Naive thymus-derived CD4-positive, alpha-beta T cell (primary cell): ENCODE measurements at regions not wholly inside any gene's neighbourhood (a gene's known extent, or its start where the extent isn't known, plus 50 kb on each side); places are given as distances from the start of the nearest gene placed in this dataset.

Source experiments
- ATAC-seq: fragments of 150-1000 bp; cut with Tn5 transposase; 2 replicates; pipeline ENCODE4 v1.10.0; 2021; ENCODE audit warnings: mild to moderate bottlenecking, moderate library complexity
- CTCF ChIA-PET: fragments of 350-600 bp; sonication (Branson Sonifier 250); formaldehyde crosslinking; loops from one replicate; lab custom pipeline; 2021; ENCODE audit warnings: antibody characterized with exemption; lab: Charles Lee
- POLR2A ChIA-PET: fragments of 350-600 bp; sonication (Branson Sonifier 250); formaldehyde crosslinking; loops from one replicate; lab custom pipeline; 2021; ENCODE audit warnings: antibody characterized with exemption, inconsistent platforms; lab: Charles Lee
- DNase-seq, 9 donors: peaks; one replicate each; pipeline versions ENCODE4 v3.0.0 to v3.0.0-alpha.2; 2020 to 2022; ENCODE audit warnings: mixed read lengths in 1 of 9
- H3K27ac ChIP-seq: one replicate; pipeline ENCODE4 v1.7.0; 2013; ENCODE audit warnings: mild to moderate bottlenecking, low read depth, low read length, moderate library complexity
- H3K27me3 ChIP-seq, 2 donors: one replicate each; pipeline ENCODE4 v1.7.0; 2013; ENCODE audit warnings: low read length in 2 of 2, mild to moderate bottlenecking in 2 of 2, moderate library complexity in 2 of 2; ENCODE audit not compliant: control insufficient read depth in 2 of 2, insufficient read depth in 2 of 2
- H3K36me3 ChIP-seq, 3 experiments: 1 replicate in 2 of 3; 2 replicates in 1 of 3; pipeline ENCODE4 v1.7.0; 2013; ENCODE audit warnings: low read length in 3 of 3, mild to moderate bottlenecking in 3 of 3, moderate library complexity in 1 of 3; ENCODE audit not compliant: insufficient read depth in 3 of 3, control insufficient read depth in 2 of 3
- H3K4me1 ChIP-seq, 2 donors: one replicate each; pipeline ENCODE4 v1.7.0; 2013; ENCODE audit warnings: low read length in 2 of 2, mild to moderate bottlenecking in 2 of 2, moderate library complexity in 1 of 2; ENCODE audit not compliant: control insufficient read depth in 2 of 2, insufficient read depth in 2 of 2
- H3K4me3 ChIP-seq: 2 replicates; pipeline ENCODE4 v1.7.0; 2013; ENCODE audit warnings: mild to moderate bottlenecking, low read length
- H3K9me3 ChIP-seq, 3 experiments: 1 replicate in 2 of 3; 2 replicates in 1 of 3; pipeline ENCODE4 v1.7.0; 2013; ENCODE audit warnings: low read length in 3 of 3; ENCODE audit not compliant: control insufficient read depth in 2 of 3
- H3K27ac Mint-ChIP-seq, 9 donors: one replicate each; pipeline ENCODE4 v1.8.0; 2020 to 2022; ENCODE audit warnings: mixed read lengths in 9 of 9, mild to moderate bottlenecking in 8 of 9, moderate library complexity in 5 of 9, inconsistent platforms in 2 of 9
- H3K27me3 Mint-ChIP-seq, 5 donors: one replicate each; pipeline ENCODE4 v1.8.0; 2021 to 2022; ENCODE audit warnings: mixed read lengths in 5 of 5, mild to moderate bottlenecking in 1 of 5
- H3K36me3 Mint-ChIP-seq, 5 donors: one replicate each; pipeline ENCODE4 v1.8.0; 2020 to 2022; ENCODE audit warnings: mixed read lengths in 5 of 5, mild to moderate bottlenecking in 3 of 5, inconsistent platforms in 1 of 5
- H3K4me1 Mint-ChIP-seq, 7 donors: one replicate each; pipeline ENCODE4 v1.8.0; 2020 to 2022; ENCODE audit warnings: mixed read lengths in 7 of 7, mild to moderate bottlenecking in 3 of 7, inconsistent platforms in 1 of 7
- H3K4me3 Mint-ChIP-seq, 10 donors: one replicate each; pipeline ENCODE4 v1.8.0; 2020 to 2022; ENCODE audit warnings: mild to moderate bottlenecking in 10 of 10, mixed read lengths in 10 of 10, moderate library complexity in 6 of 10, inconsistent platforms in 2 of 10
- H3K9me3 Mint-ChIP-seq, 11 donors: one replicate each; pipeline ENCODE4 v1.8.0; 2020 to 2022; ENCODE audit warnings: mixed read lengths in 11 of 11, mild to moderate bottlenecking in 4 of 11, inconsistent platforms in 1 of 11, moderate library complexity in 1 of 11
- intact Hi-C, 2 donors: fragments of 100-400 bp; cut with micrococcal nuclease; formaldehyde crosslinking; loops; one replicate each; pipeline ENCODE4 v1.15.1; 2023

- H3K9me3 ChIP-seq, result no peaks in the 10 kb centered on the region
- no peak overlapping the region for H3K4me3 ChIP-seq
- intact Hi-C loops, result no loop called here
- Mint-ChIP-seq H3K36me3 (no peaks in the 10 kb centered on the region), H3K4me3 (no peak overlapping the region), H3K9me3 (peaks cover 0 to 7% (median 0%) of the 10 kb centered on the region in 11 donors), H3K4me1 (no peaks in the 10 kb centered on the region), H3K27me3 (no peaks in the 10 kb centered on the region), H3K27ac (no peak overlapping the region)
- POLR2A ChIA-PET, result no interaction called here
- H3K27ac ChIP-seq, result no peak overlapping the region
- no peak for DNase-seq
- ATAC-seq, result no peak
- no peaks in the 10 kb centered on the region for H3K36me3 ChIP-seq
- H3K4me1 ChIP-seq, result no peaks in the 10 kb centered on the region
- no peaks in the 10 kb centered on the region for H3K27me3 ChIP-seq
- CTCF ChIA-PET, result no interaction called here
Observed at GRCh38 chr6:84910906-84911607, 146.7 kb upstream of the TBX18 start.

GRCh38 chr6:84908304-84908904, 144.0 kb upstream of the TBX18 start:
- Histone ChIP-seq H3K4me3 (no peak overlapping the region), H3K27me3 (no peaks in the 10 kb centered on the region), H3K36me3 (no peaks in the 10 kb centered on the region), H3K4me1 (no peaks in the 10 kb centered on the region), H3K27ac (no peak overlapping the region), H3K9me3 (no peaks in the 10 kb centered on the region)
- intact Hi-C loops, result no loop called here
- ATAC-seq, result no peak
- no peak for DNase-seq
- no peaks in the 10 kb centered on the region for H3K36me3 Mint-ChIP-seq
- H3K4me1 Mint-ChIP-seq, result no peaks in the 10 kb centered on the region
- ChIA-PET POLR2A (no interaction called here), CTCF (no interaction called here)
- peaks cover 0 to 6% (median 0%) of the 10 kb centered on the region in 11 donors for H3K9me3 Mint-ChIP-seq
- no peak overlapping the region for H3K27ac Mint-ChIP-seq
- no peaks in the 10 kb centered on the region for H3K27me3 Mint-ChIP-seq
- no peak overlapping the region for H3K4me3 Mint-ChIP-seq

GRCh38 chr6:84906514-84906913, 142.1 kb upstream of the TBX18 start:
- no peaks in the 10 kb centered on the region for H3K27me3 Mint-ChIP-seq
- Histone ChIP-seq H3K4me1 (no peaks in the 10 kb centered on the region), H3K4me3 (no peak overlapping the region), H3K27me3 (no peaks in the 10 kb centered on the region), H3K36me3 (no peaks in the 10 kb centered on the region), H3K27ac (no peak overlapping the region), H3K9me3 (no peaks in the 10 kb centered on the region)
- H3K4me3 Mint-ChIP-seq, result no peak overlapping the region
- no peak overlapping the region for H3K27ac Mint-ChIP-seq
- ChIA-PET CTCF (no interaction called here), POLR2A (no interaction called here)
- peaks cover 0 to 2% (median 0%) of the 10 kb centered on the region in 11 donors for H3K9me3 Mint-ChIP-seq
- no peaks in the 10 kb centered on the region for H3K4me1 Mint-ChIP-seq
- intact Hi-C loops, result no loop called here
- no peaks in the 10 kb centered on the region for H3K36me3 Mint-ChIP-seq
- ATAC-seq (no peak), DNase-seq (no peak)

DNA sequence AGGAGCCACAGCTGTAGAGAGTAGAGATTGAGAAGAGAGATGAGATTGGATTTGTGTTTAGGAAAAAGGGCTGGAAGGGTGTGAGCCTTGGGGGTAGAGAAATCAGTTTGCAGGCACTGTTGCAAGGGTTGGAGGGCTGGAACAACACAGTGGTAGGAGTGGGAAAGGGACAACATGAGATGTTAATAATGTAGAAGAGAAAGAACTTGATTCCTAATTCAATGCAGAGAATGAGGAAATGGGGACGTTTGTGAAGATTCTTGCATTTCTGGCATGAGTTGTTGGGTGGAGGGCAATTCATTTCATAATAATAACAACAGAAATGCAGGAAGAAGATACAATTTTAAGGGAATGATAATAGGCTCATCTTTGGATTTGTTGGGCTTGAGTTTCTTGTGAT, 141.4 kb upstream of the TBX18 start:
- ChIA-PET CTCF (no interaction called here), POLR2A (no interaction called here)
- H3K27me3 ChIP-seq, result no peaks in the 10 kb centered on the region
- Mint-ChIP-seq H3K27ac (no peak overlapping the region), H3K27me3 (no peaks in the 10 kb centered on the region), H3K36me3 (no peaks in the 10 kb centered on the region), H3K4me1 (no peaks in the 10 kb centered on the region), H3K9me3 (peaks cover 0 to 2% (median 0%) of the 10 kb centered on the region in 11 donors), H3K4me3 (no peak overlapping the region)
- DNase-seq, result no peak
- no peak overlapping the region for H3K27ac ChIP-seq
- H3K4me1 ChIP-seq, result no peaks in the 10 kb centered on the region
- no peak overlapping the region for H3K4me3 ChIP-seq
- H3K36me3 ChIP-seq, result no peaks in the 10 kb centered on the region
- ATAC-seq, result no peak
- intact Hi-C loops, result no loop called here
- no peaks in the 10 kb centered on the region for H3K9me3 ChIP-seq

GRCh38 chr6:84902354-84902928, 138.0 kb upstream of the TBX18 start:
- no peak overlapping the region for H3K4me3 Mint-ChIP-seq
- no peak overlapping the region for H3K4me3 ChIP-seq
- no peak for ATAC-seq
- no peaks in the 10 kb centered on the region for H3K4me1 ChIP-seq
- no peaks in the 10 kb centered on the region for H3K9me3 ChIP-seq
- no peak overlapping the region for H3K27ac ChIP-seq
- H3K4me1 Mint-ChIP-seq, result no peaks in the 10 kb centered on the region
- H3K9me3 Mint-ChIP-seq, result peaks cover 0 to 3% (median 0%) of the 10 kb centered on the region in 11 donors
- ChIA-PET POLR2A (no interaction called here), CTCF (no interaction called here)
- H3K27ac Mint-ChIP-seq, result no peak overlapping the region
- H3K27me3 Mint-ChIP-seq, result no peaks in the 10 kb centered on the region
- no peaks in the 10 kb centered on the region for H3K27me3 ChIP-seq
- H3K36me3 Mint-ChIP-seq, result no peaks in the 10 kb centered on the region
- no peaks in the 10 kb centered on the region for H3K36me3 ChIP-seq
- intact Hi-C loops, result no loop called here
- DNase-seq, result no peak

DNA sequence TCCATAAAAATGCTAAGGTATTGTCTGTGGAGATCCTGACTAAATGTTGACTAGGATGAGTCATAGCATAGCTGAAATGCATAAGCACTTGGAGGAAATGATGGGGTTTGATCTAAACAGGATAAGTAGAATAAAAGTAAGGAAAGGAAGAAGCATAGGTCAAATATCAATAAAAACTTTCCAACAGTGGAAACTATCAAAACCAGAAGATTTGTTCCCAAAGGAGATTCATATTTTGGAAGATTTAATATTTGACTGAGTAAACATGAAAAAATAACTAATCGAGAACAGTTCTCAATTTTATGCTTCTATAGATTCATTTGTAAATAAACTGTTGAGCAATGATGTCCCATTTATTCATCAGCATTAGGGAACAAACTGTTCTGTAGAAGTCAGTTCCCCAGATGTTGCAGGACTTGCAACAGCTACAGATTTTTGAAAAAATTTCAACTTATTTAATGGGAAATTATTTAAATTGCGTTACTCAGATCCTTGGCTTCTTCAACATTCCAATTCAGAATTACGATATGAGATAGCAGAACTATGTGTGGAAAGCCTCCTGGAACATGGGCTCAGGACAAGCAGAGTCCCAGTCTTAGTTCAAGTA, 133.7 kb upstream of the TBX18 start:
- Histone ChIP-seq H3K36me3 (no peaks in the 10 kb centered on the region), H3K27ac (no peak overlapping the region), H3K27me3 (no peaks in the 10 kb centered on the region), H3K9me3 (no peaks in the 10 kb centered on the region), H3K4me3 (no peak overlapping the region), H3K4me1 (no peaks in the 10 kb centered on the region)
- Mint-ChIP-seq H3K4me1 (no peaks in the 10 kb centered on the region), H3K36me3 (no peaks in the 10 kb centered on the region), H3K9me3 (peaks cover 0 to 12% (median 0%) of the 10 kb centered on the region in 11 donors), H3K27me3 (no peaks in the 10 kb centered on the region), H3K4me3 (no peak overlapping the region), H3K27ac (no peak overlapping the region)
- POLR2A ChIA-PET, result no interaction called here
- intact Hi-C loops, result no loop called here
- DNase-seq, result no peak
- CTCF ChIA-PET, result no interaction called here
- ATAC-seq, result no peak
